ENCODE measurements at regions not wholly inside any gene's neighbourhood (a gene's known extent, or its start where the extent isn't known, plus 50 kb on each side); places are given as distances from the start of the nearest gene placed in this dataset.
A peak's percentile ranks its signal among the peaks of the same experiment; 100 is the strongest.
"Not testable (repeated sequence)": the region's sequence is repeated elsewhere in the genome, so short reads cannot be mapped to it uniquely, and the experiment has no call there.

DNA sequence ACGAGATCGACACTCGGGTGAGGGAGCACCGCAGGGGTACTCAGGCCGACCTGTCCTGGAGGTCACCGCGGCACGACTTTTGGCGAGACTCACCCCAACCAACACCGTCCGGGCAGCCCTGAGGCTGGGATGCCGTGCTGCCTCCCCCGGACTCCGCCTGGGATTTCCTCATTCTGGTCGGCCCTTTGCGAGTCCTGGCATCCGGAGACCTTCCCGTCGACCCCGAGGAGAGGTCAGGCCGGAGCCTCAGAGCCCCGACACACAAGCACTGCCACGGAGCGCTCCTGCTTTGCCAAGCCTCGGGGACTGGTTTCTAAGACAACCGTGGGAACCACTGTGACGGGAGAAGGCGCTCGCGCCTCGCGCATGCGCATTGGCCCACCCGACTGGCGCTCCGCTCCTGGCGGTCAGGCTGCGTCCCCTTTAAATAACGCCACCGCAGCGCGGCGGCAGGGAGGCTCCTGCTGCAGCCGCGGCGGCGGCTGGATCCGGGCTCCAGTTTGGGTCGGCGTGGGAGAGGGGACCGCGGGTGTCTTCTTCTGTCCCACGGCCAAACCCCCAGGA, 166.4 kb upstream of the ZNF337 start:
- TF ChIP-seq, protein P1, sequence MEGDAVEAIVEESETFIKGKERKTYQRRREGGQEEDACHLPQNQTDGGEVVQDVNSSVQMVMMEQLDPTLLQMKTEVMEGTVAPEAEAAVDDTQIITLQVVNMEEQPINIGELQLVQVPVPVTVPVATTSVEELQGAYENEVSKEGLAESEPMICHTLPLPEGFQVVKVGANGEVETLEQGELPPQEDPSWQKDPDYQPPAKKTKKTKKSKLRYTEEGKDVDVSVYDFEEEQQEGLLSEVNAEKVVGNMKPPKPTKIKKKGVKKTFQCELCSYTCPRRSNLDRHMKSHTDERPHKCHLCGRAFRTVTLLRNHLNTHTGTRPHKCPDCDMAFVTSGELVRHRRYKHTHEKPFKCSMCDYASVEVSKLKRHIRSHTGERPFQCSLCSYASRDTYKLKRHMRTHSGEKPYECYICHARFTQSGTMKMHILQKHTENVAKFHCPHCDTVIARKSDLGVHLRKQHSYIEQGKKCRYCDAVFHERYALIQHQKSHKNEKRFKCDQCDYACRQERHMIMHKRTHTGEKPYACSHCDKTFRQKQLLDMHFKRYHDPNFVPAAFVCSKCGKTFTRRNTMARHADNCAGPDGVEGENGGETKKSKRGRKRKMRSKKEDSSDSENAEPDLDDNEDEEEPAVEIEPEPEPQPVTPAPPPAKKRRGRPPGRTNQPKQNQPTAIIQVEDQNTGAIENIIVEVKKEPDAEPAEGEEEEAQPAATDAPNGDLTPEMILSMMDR (IDR thresholded peaks at IDR 0.05), result peak in 4 of 6 experiments; percentile 19 to 43 (median 30)
- TF ChIP-seq POLR2A (IDR thresholded peaks at IDR 0.05), result not testable (repeated sequence)
